Activated CD8-positive, alpha-beta T cell treated with anti-CD3 and anti-CD28 coated beads for 36 hours (primary cell): ENCODE measurements at regions not wholly inside any gene's neighbourhood (a gene's known extent, or its start where the extent isn't known, plus 50 kb on each side); places are given as distances from the start of the nearest gene placed in this dataset.

ENCODE experiments used
- ATAC-seq: fragments of 200-7000 bp; cut with Tn5 transposase; one replicate; pipeline ENCODE4 v1.10.0; 2021; ENCODE audit warnings: mild to moderate bottlenecking, moderate library complexity
- CTCF ChIA-PET: fragments of 350-600 bp; sonication (Branson Sonifier 250); formaldehyde crosslinking; loops from one replicate; lab custom pipeline; 2021; ENCODE audit warnings: antibody characterized with exemption; lab: Charles Lee
- POLR2A ChIA-PET: fragments of 350-600 bp; sonication (Branson Sonifier 250); formaldehyde crosslinking; loops from one replicate; lab custom pipeline; 2021; ENCODE audit warnings: antibody characterized with exemption; lab: Charles Lee
- DNase-seq: peaks from one replicate; pipeline ENCODE4 v3.0.0-alpha.2; 2020
- H3K27ac Mint-ChIP-seq: one replicate; pipeline ENCODE4 v1.8.0; 2021; ENCODE audit warnings: mild to moderate bottlenecking, mixed read lengths
- H3K27me3 Mint-ChIP-seq: one replicate; pipeline ENCODE4 v1.8.0; 2021; ENCODE audit warnings: mixed read lengths
- H3K36me3 Mint-ChIP-seq: one replicate; pipeline ENCODE4 v1.8.0; 2021; ENCODE audit warnings: low read depth, mixed read lengths
- H3K4me1 Mint-ChIP-seq: one replicate; pipeline ENCODE4 v1.8.0; 2021; ENCODE audit warnings: low read depth, mixed read lengths
- H3K4me3 Mint-ChIP-seq: one replicate; pipeline ENCODE4 v1.8.0; 2021; ENCODE audit warnings: mild to moderate bottlenecking, moderate library complexity, mixed read lengths
- H3K9me3 Mint-ChIP-seq: one replicate; pipeline ENCODE4 v1.8.0; 2021; ENCODE audit warnings: mixed read lengths
- intact Hi-C: fragments of 100-400 bp; cut with micrococcal nuclease; formaldehyde crosslinking; loops from one replicate; pipeline ENCODE4 v1.10.0; 2022
- TF ChIP-seq, protein P1 (sequence below): fragments of 200-600 bp; IDR thresholded peaks from one replicate; pipeline ENCODE4 v1.8.0; 2022; ENCODE audit warnings: antibody characterized with exemption, mild to moderate bottlenecking

DNA sequence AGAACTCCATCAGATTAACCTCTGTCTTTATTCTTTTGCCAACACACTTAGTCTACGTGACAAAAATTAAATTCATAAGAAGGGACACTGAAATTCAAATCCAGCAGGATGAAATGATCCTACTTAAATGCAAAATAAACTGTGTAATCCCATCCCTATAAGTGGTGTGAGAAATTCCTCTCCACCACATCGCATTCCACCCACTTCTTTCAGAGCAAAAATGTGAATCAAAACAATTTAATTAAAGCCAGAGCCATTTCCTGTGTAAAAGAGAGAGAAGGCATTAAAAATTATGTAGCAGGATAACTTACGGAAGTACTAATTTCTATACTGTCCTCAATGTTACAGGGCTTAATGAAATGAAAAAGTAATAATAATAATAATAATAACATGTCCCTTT, 844.3 kb downstream of the GALC start:
- no peaks in the 10 kb centered on the region for H3K9me3 Mint-ChIP-seq
- POLR2A ChIA-PET = no interaction called here
- DNase-seq = no peak
- H3K27ac Mint-ChIP-seq = no peak overlapping the region
- CTCF ChIA-PET = no interaction called here
- intact Hi-C loops = no loop called here
- no peak overlapping the region for H3K4me3 Mint-ChIP-seq
- no peak for ATAC-seq
- TF ChIP-seq, protein P1, sequence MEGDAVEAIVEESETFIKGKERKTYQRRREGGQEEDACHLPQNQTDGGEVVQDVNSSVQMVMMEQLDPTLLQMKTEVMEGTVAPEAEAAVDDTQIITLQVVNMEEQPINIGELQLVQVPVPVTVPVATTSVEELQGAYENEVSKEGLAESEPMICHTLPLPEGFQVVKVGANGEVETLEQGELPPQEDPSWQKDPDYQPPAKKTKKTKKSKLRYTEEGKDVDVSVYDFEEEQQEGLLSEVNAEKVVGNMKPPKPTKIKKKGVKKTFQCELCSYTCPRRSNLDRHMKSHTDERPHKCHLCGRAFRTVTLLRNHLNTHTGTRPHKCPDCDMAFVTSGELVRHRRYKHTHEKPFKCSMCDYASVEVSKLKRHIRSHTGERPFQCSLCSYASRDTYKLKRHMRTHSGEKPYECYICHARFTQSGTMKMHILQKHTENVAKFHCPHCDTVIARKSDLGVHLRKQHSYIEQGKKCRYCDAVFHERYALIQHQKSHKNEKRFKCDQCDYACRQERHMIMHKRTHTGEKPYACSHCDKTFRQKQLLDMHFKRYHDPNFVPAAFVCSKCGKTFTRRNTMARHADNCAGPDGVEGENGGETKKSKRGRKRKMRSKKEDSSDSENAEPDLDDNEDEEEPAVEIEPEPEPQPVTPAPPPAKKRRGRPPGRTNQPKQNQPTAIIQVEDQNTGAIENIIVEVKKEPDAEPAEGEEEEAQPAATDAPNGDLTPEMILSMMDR = no peak
- H3K4me1 Mint-ChIP-seq = no peaks in the 10 kb centered on the region
- H3K27me3 Mint-ChIP-seq = no peaks in the 10 kb centered on the region
- H3K36me3 Mint-ChIP-seq = no peaks in the 10 kb centered on the region

DNA sequence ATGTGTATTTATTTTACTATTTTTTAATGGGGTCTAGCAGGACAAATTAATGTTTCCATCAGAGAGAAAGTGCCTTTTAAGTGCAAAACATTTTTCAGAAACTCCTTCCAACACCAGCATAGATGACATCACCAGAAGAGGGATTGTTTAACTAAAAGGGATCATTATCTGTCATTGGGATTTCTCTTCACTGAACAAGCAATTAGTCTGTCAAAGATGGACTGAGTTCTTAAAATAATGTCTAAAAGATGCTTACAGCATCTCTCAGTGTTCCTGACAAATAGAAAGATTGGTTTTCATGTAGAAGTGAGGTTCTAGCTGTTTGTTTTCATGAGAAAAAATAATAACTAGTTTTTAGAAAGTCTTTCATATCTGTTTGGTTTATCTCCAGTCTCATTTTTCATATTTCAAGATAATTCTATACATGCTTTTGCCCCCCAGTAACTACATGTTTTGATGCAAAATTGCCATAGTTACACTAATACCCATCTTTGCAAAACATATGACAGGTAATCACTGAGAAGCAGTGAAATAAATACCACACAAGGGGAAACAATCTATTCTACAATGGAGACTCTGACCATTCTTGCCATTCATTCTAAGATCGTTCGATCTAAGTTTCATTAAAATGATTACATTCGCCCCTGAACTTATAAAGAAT, 850.3 kb downstream of the GALC start:
- no peak for ATAC-seq
- no peak for DNase-seq
- Mint-ChIP-seq H3K27ac (no peak overlapping the region), H3K4me1 (no peaks in the 10 kb centered on the region), H3K36me3 (no peaks in the 10 kb centered on the region), H3K4me3 (no peak overlapping the region), H3K9me3 (peaks cover 2% of the 10 kb centered on the region), H3K27me3 (no peaks in the 10 kb centered on the region)
- CTCF ChIA-PET = no interaction called here
- intact Hi-C loops = no loop called here
- TF ChIP-seq, protein P1 = no peak
- POLR2A ChIA-PET = no interaction called here

DNA sequence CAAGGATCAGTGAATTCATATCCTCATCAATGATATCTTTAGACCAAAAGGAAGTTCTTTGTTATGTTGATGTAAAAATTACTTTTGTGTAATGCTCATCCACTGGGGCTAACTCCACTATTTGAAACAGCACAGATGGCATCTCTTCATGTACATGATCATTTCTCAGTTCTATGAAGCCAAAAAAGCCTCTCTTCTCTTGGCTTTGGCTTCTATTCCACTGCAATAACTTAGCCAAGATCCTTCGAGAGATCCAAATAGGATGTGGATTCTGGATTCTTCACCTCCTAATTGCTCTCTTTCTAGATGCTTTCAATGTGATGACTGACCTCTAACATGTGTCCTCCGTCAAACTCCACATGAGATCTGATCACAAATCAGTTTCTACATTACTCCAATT, 851.2 kb downstream of the GALC start:
- intact Hi-C loops = no loop called here
- no peak overlapping the region for H3K4me3 Mint-ChIP-seq
- no peaks in the 10 kb centered on the region for H3K36me3 Mint-ChIP-seq
- H3K9me3 Mint-ChIP-seq = peaks cover 2% of the 10 kb centered on the region
- DNase-seq (no peak), ATAC-seq (no peak)
- no peaks in the 10 kb centered on the region for H3K27me3 Mint-ChIP-seq
- ChIA-PET POLR2A (no interaction called here), CTCF (no interaction called here)
- TF ChIP-seq, protein P1 = no peak
- H3K27ac Mint-ChIP-seq = no peak overlapping the region
- no peaks in the 10 kb centered on the region for H3K4me1 Mint-ChIP-seq

DNA sequence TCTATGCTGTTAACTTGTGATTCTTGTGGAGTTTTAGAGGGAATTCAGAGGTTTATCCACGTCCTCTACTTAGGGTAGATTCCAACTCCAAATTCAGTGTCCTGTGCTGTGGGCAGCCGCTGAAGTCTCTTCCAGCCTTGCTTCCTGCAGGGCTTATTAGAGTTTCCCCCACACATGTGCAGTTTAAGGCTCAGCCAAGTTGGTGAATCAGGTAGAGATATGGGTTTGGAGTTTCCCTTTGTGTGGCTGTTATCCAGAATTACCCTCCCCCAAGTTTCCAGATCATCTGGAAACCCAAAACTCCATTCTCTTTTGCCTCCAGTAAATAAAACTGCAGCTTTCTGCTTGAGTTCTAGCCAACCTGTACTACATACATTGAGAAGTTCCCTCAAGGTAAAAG, 853.7 kb downstream of the GALC start:
- DNase-seq (no peak), ATAC-seq (no peak)
- intact Hi-C loops = no loop called here
- Mint-ChIP-seq H3K27me3 (no peaks in the 10 kb centered on the region), H3K4me3 (no peak overlapping the region), H3K9me3 (peaks cover 2% of the 10 kb centered on the region), H3K4me1 (no peaks in the 10 kb centered on the region), H3K36me3 (no peaks in the 10 kb centered on the region), H3K27ac (no peak overlapping the region)
- POLR2A ChIA-PET = no interaction called here
- TF ChIP-seq, protein P1 = no peak
- CTCF ChIA-PET = no interaction called here

DNA sequence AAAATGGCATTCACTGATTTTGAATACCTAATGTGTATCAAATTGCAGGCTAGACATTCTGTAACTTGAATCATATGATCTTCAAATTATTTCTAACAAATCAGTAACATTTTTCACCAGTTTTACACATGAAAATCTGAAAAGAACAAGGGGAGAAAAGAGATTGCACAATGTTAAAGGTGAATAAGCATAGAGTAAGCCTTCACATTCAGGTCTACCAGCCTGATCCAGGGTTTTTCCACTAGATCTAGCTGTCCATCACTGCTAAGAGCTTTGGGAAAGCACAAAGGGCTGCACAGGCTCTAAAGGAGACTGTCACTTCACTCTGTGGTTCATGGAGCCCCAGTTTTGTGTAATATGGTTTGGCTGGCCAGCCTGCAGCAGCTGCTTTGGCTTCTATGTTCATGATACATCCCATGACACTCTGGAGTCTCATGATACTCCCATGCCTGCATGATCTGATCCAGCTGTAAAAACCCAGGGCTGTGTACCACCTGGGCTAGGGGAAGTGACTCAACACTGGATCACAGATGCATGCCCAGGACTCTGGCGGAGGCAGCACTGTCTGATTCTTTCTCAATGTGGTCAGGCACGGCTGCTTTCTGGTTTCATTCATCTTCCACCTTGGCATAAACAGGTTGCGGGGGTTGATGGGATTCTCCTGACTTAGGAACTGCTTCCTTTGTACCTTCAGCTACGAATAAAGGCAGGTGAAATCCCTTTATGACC, 859.7 kb downstream of the GALC start:
- ChIA-PET POLR2A (no interaction called here), CTCF (no interaction called here)
- Mint-ChIP-seq H3K27ac (no peak overlapping the region), H3K36me3 (no peaks in the 10 kb centered on the region), H3K4me1 (no peaks in the 10 kb centered on the region), H3K27me3 (no peaks in the 10 kb centered on the region), H3K4me3 (no peak overlapping the region), H3K9me3 (no peaks in the 10 kb centered on the region)
- DNase-seq = no peak
- intact Hi-C loops = no loop called here
- ATAC-seq = no peak
- TF ChIP-seq, protein P1 = no peak
